ENCODE measurements at regions not wholly inside any gene's neighbourhood (a gene's known extent, or its start where the extent isn't known, plus 50 kb on each side); places are given as distances from the start of the nearest gene placed in this dataset.

- intact Hi-C loops (cut with micrococcal nuclease), result loop anchor here (5.0 to 10.0 kb wide), 2 partner anchors 272 to 595 kb away; no protein-coding TSS in a partner anchor
These were observed 64.5 kb downstream of the COPS8 start for GRCh38 chr2:237150186-237150585.

- intact Hi-C loops (cut with micrococcal nuclease), result loop anchor here (5.0 to 10.0 kb wide), 2 partner anchors 271 to 594 kb away; no protein-coding TSS in a partner anchor
These were observed 65.2 kb downstream of the COPS8 start for GRCh38 chr2:237150831-237151375.

GRCh38 chr2:237152361-237152760, 66.7 kb downstream of the COPS8 start:
- intact Hi-C loops (cut with micrococcal nuclease), result loop anchor here (5.0 to 10.0 kb wide), 2 partner anchors 270 to 592 kb away; no protein-coding TSS in a partner anchor

- intact Hi-C loops (cut with micrococcal nuclease), result loop anchor here (5.0 to 10.0 kb wide), 2 partner anchors 269 to 592 kb away; no protein-coding TSS in a partner anchor
These were observed 67.5 kb downstream of the COPS8 start for GRCh38 chr2:237153181-237153580.

- intact Hi-C loops (cut with micrococcal nuclease), result loop anchor here (1.0 to 10.0 kb wide), 5 partner anchors 268 to 591 kb away; no protein-coding TSS in a partner anchor
These were observed 68.5 kb downstream of the COPS8 start for GRCh38 chr2:237154082-237154638.

GRCh38 chr2:237154884-237155851, 69.5 kb downstream of the COPS8 start:
- intact Hi-C loops (cut with micrococcal nuclease), result loop anchor here (1.0 to 10.0 kb wide), 5 partner anchors 267 to 590 kb away; no protein-coding TSS in a partner anchor

- intact Hi-C loops (cut with micrococcal nuclease), result loop anchor here (10.0 kb wide), 1 partner anchor 589 kb away; no protein-coding TSS in a partner anchor
These were observed 70.6 kb downstream of the COPS8 start for GRCh38 chr2:237156031-237156856.

- intact Hi-C loops (cut with micrococcal nuclease), result loop anchor here (10.0 kb wide), 1 partner anchor 588 kb away; no protein-coding TSS in a partner anchor
These were observed 71.4 kb downstream of the COPS8 start for GRCh38 chr2:237156857-237157779.

GRCh38 chr2:237157780-237158102, 72.1 kb downstream of the COPS8 start:
- intact Hi-C loops (cut with micrococcal nuclease), result loop anchor here (10.0 kb wide), 1 partner anchor 587 kb away; no protein-coding TSS in a partner anchor

GRCh38 chr2:237158194-237158593, 72.5 kb downstream of the COPS8 start:
- intact Hi-C loops (cut with micrococcal nuclease), result loop anchor here (10.0 kb wide), 1 partner anchor 587 kb away; no protein-coding TSS in a partner anchor

GRCh38 chr2:237159006-237159911, 73.6 kb downstream of the COPS8 start:
- intact Hi-C loops (cut with micrococcal nuclease), result loop anchor here (10.0 kb wide), 1 partner anchor 586 kb away; no protein-coding TSS in a partner anchor

GRCh38 chr2:237160271-237160919, 74.7 kb downstream of the COPS8 start:
- intact Hi-C loops (cut with micrococcal nuclease), result no loop called here

GRCh38 chr2:237161189-237161588, 75.5 kb downstream of the COPS8 start:
- intact Hi-C loops (cut with micrococcal nuclease), result no loop called here

GRCh38 chr2:237162959-237163358, 77.3 kb downstream of the COPS8 start:
- intact Hi-C loops (cut with micrococcal nuclease), result no loop called here

- intact Hi-C loops (cut with micrococcal nuclease), result no loop called here
These were observed 78.9 kb downstream of the COPS8 start for GRCh38 chr2:237164474-237165042.

- intact Hi-C loops (cut with micrococcal nuclease), result no loop called here
These were observed 80.0 kb downstream of the COPS8 start for GRCh38 chr2:237165405-237166276.

GRCh38 chr2:237167038-237167437, 81.3 kb downstream of the COPS8 start:
- intact Hi-C loops (cut with micrococcal nuclease), result no loop called here

Data from T-helper 1 cell treated with Interleukin-12 subunit alpha and Interleukin-12 subunit beta and Interleukin-4 antibody, amounts not matched to agents 30 ng/mL and 1 ng/mL, for 36 hours (primary cell).